ENCODE measurements at regions not wholly inside any gene's neighbourhood (a gene's known extent, or its start where the extent isn't known, plus 50 kb on each side); places are given as distances from the start of the nearest gene placed in this dataset.

GRCh38 chr2:106972782-106973181 lies 86.8 kb upstream of the ST6GAL2 start:
- POLR2A ChIA-PET, result no interaction called here
- WGBS (ENCODE audit: low lambda C conversion rate), result 73% methylated on average over 2 of the region's 2 CpGs
- H3K27ac ChIP-seq (ENCODE audit: low read depth in 2 of 2, low read length in 1 of 2), result no peak overlapping the region

More at GRCh38 chr2:106972782-106973181, 86.8 kb upstream of the ST6GAL2 start:
- no peaks in the 10 kb centered on the region for H3K9me2 ChIP-seq
- DNase-seq, result no peak
- H3K4me3 ChIP-seq (ENCODE audit: low read depth in 2 of 2, low read length in 1 of 2), result no peak overlapping the region
- no peak overlapping the region for H2AFZ ChIP-seq (ENCODE audit: low read depth)
- no peak overlapping the region for H3K9ac ChIP-seq
- peaks cover 14% of the 10 kb centered on the region for H3F3A ChIP-seq (replicated peaks; ENCODE audit: insufficient read depth)
- H3K4me2 ChIP-seq, result no peak overlapping the region
- no peaks in the 10 kb centered on the region for H3K27me3 ChIP-seq (ENCODE audit: insufficient read depth)
- no peaks in the 10 kb centered on the region for H3K36me3 ChIP-seq (replicated peaks in 1 of 2; ENCODE audit: control insufficient read depth in 1 of 2, insufficient read depth in 2 of 2, low read length in 1 of 2)
- H3K9me3 ChIP-seq, result no peaks in the 10 kb centered on the region
- no peaks in the 10 kb centered on the region for H3K79me2 ChIP-seq (ENCODE audit: insufficient read depth)
- no peaks in the 10 kb centered on the region for H4K20me1 ChIP-seq (ENCODE audit: insufficient read depth)
- H3K4me1 ChIP-seq (ENCODE audit: control insufficient read depth in 1 of 2, insufficient read depth in 2 of 2, low read depth in 1 of 2, low read length in 1 of 2), result peaks cover 0 to under 1% of the 10 kb centered on the region in 2 experiments; a peak in 2 of 4 replicates
- no peak for TF ChIP-seq SMC3 (IDR thresholded peaks at IDR 0.05; ENCODE audit: low read depth, low read length)
- TF ChIP-seq, protein P1, sequence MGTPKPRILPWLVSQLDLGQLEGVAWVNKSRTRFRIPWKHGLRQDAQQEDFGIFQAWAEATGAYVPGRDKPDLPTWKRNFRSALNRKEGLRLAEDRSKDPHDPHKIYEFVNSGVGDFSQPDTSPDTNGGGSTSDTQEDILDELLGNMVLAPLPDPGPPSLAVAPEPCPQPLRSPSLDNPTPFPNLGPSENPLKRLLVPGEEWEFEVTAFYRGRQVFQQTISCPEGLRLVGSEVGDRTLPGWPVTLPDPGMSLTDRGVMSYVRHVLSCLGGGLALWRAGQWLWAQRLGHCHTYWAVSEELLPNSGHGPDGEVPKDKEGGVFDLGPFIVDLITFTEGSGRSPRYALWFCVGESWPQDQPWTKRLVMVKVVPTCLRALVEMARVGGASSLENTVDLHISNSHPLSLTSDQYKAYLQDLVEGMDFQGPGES (IDR thresholded peaks at IDR 0.05; ENCODE audit: low read depth, low read length), result no peak
- no peak for TF ChIP-seq FOXJ3 (CRISPR knock-in tag; IDR thresholded peaks at IDR 0.05)
- no peak for TF ChIP-seq NRF1 (IDR thresholded peaks at IDR 0.05; ENCODE audit: low read depth, low read length)
- no peak for TF ChIP-seq NFIC (IDR thresholded peaks at IDR 0.05; ENCODE audit: borderline replicate concordance)
- no peak for TF ChIP-seq CTCF (IDR thresholded peaks at IDR 0.05)
- TF ChIP-seq RXRA (IDR thresholded peaks at IDR 0.05; ENCODE audit: borderline replicate concordance, low read depth), result no peak
- TF ChIP-seq GABPA (IDR thresholded peaks at IDR 0.05; ENCODE audit: low read depth), result no peak
- TF ChIP-seq ZBTB33 (IDR thresholded peaks at IDR 0.05; ENCODE audit: borderline replicate concordance, low read depth), result no peak
- TF ChIP-seq RFX5 (IDR thresholded peaks at IDR 0.05; ENCODE audit: low read length), result no peak
- TF ChIP-seq MAX (IDR thresholded peaks at IDR 0.05; ENCODE audit: low read depth), result no peak
- no peak for TF ChIP-seq FOSL2 (IDR thresholded peaks at IDR 0.05; ENCODE audit: borderline replicate concordance, low read depth)
- TF ChIP-seq POLR2AphosphoS5 (IDR thresholded peaks at IDR 0.05; ENCODE audit: low read depth, low read length), result no peak
- no peak for TF ChIP-seq RCOR1 (IDR thresholded peaks at IDR 0.05; ENCODE audit: low read length)
- TF ChIP-seq, protein P2, sequence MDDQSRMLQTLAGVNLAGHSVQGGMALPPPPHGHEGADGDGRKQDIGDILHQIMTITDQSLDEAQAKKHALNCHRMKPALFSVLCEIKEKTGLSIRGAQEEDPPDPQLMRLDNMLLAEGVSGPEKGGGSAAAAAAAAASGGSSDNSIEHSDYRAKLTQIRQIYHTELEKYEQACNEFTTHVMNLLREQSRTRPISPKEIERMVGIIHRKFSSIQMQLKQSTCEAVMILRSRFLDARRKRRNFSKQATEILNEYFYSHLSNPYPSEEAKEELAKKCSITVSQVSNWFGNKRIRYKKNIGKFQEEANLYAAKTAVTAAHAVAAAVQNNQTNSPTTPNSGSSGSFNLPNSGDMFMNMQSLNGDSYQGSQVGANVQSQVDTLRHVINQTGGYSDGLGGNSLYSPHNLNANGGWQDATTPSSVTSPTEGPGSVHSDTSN (IDR thresholded peaks at IDR 0.05), result no peak
- TF ChIP-seq CHD2 (IDR thresholded peaks at IDR 0.05; ENCODE audit: low read length, partially characterized antibody), result no peak
- TF ChIP-seq YY1 (IDR thresholded peaks at IDR 0.05; ENCODE audit: low read depth), result no peak
- no peak for TF ChIP-seq TAF1 (IDR thresholded peaks at IDR 0.05; ENCODE audit: borderline replicate concordance, low read depth, low read length)
- no peak for TF ChIP-seq TEAD4 (IDR thresholded peaks at IDR 0.05; ENCODE audit: borderline replicate concordance, insufficient read depth)
- CTCF ChIA-PET, result no interaction called here

All from SK-N-SH (cell line).